ENCODE measurements at regions not wholly inside any gene's neighbourhood (a gene's known extent, or its start where the extent isn't known, plus 50 kb on each side); places are given as distances from the start of the nearest gene placed in this dataset.

DNA sequence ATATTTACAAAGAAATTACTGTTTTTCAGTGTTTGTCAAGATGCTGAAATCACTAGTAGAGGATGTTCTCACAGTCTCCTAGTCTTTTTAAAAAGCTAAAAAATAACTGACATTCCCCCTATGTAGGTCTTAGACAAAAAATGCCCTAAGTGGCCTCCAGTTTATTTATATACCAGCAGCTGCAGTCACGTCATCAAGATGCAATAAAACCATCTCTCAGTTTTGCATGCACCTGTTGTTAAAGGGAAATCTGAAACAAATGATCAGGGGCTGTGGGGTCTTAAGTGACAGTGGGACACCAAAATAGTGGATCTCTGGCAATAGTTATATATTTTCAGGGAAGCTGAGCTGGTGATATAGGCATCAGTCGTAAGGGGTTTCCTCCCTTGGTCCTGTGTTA is 146.5 kb upstream of the ARPP21 start:
- TF ChIP-seq ESRRA (CRISPR knock-in tag; IDR thresholded peaks at IDR 0.05; ENCODE audit: borderline replicate concordance) (no peak), TEAD4 (CRISPR knock-in tag; IDR thresholded peaks at IDR 0.05) (no peak), ZNF263 (CRISPR knock-in tag; IDR thresholded peaks at IDR 0.05; ENCODE audit: low read depth) (no peak), SP1 (CRISPR knock-in tag; conservative IDR thresholded peaks at IDR 0.05) (no peak), FOXP1 (CRISPR knock-in tag; IDR thresholded peaks at IDR 0.05; ENCODE audit: borderline replicate concordance) (no peak), TCF7 (CRISPR knock-in tag; IDR thresholded peaks at IDR 0.05; ENCODE audit: low read depth) (no peak), ZNF121 (CRISPR knock-in tag; IDR thresholded peaks at IDR 0.05) (no peak)
- TF ChIP-seq, protein P1, sequence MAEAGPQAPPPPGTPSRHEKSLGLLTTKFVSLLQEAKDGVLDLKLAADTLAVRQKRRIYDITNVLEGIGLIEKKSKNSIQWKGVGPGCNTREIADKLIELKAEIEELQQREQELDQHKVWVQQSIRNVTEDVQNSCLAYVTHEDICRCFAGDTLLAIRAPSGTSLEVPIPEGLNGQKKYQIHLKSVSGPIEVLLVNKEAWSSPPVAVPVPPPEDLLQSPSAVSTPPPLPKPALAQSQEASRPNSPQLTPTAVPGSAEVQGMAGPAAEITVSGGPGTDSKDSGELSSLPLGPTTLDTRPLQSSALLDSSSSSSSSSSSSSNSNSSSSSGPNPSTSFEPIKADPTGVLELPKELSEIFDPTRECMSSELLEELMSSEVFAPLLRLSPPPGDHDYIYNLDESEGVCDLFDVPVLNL (CRISPR knock-in tag; IDR thresholded peaks at IDR 0.05; ENCODE audit: borderline replicate concordance, low read depth) = no peak
- TF ChIP-seq, protein P2, sequence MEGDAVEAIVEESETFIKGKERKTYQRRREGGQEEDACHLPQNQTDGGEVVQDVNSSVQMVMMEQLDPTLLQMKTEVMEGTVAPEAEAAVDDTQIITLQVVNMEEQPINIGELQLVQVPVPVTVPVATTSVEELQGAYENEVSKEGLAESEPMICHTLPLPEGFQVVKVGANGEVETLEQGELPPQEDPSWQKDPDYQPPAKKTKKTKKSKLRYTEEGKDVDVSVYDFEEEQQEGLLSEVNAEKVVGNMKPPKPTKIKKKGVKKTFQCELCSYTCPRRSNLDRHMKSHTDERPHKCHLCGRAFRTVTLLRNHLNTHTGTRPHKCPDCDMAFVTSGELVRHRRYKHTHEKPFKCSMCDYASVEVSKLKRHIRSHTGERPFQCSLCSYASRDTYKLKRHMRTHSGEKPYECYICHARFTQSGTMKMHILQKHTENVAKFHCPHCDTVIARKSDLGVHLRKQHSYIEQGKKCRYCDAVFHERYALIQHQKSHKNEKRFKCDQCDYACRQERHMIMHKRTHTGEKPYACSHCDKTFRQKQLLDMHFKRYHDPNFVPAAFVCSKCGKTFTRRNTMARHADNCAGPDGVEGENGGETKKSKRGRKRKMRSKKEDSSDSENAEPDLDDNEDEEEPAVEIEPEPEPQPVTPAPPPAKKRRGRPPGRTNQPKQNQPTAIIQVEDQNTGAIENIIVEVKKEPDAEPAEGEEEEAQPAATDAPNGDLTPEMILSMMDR (IDR thresholded peaks at IDR 0.05) = no peak
- TF ChIP-seq, protein P3, sequence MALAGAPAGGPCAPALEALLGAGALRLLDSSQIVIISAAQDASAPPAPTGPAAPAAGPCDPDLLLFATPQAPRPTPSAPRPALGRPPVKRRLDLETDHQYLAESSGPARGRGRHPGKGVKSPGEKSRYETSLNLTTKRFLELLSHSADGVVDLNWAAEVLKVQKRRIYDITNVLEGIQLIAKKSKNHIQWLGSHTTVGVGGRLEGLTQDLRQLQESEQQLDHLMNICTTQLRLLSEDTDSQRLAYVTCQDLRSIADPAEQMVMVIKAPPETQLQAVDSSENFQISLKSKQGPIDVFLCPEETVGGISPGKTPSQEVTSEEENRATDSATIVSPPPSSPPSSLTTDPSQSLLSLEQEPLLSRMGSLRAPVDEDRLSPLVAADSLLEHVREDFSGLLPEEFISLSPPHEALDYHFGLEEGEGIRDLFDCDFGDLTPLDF (CRISPR knock-in tag; IDR thresholded peaks at IDR 0.05) = no peak
- TF ChIP-seq, protein P4, sequence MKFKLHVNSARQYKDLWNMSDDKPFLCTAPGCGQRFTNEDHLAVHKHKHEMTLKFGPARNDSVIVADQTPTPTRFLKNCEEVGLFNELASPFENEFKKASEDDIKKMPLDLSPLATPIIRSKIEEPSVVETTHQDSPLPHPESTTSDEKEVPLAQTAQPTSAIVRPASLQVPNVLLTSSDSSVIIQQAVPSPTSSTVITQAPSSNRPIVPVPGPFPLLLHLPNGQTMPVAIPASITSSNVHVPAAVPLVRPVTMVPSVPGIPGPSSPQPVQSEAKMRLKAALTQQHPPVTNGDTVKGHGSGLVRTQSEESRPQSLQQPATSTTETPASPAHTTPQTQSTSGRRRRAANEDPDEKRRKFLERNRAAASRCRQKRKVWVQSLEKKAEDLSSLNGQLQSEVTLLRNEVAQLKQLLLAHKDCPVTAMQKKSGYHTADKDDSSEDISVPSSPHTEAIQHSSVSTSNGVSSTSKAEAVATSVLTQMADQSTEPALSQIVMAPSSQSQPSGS (CRISPR knock-in tag; IDR thresholded peaks at IDR 0.05; ENCODE audit: borderline replicate concordance, low read depth) = no peak
- TF ChIP-seq, protein P5, sequence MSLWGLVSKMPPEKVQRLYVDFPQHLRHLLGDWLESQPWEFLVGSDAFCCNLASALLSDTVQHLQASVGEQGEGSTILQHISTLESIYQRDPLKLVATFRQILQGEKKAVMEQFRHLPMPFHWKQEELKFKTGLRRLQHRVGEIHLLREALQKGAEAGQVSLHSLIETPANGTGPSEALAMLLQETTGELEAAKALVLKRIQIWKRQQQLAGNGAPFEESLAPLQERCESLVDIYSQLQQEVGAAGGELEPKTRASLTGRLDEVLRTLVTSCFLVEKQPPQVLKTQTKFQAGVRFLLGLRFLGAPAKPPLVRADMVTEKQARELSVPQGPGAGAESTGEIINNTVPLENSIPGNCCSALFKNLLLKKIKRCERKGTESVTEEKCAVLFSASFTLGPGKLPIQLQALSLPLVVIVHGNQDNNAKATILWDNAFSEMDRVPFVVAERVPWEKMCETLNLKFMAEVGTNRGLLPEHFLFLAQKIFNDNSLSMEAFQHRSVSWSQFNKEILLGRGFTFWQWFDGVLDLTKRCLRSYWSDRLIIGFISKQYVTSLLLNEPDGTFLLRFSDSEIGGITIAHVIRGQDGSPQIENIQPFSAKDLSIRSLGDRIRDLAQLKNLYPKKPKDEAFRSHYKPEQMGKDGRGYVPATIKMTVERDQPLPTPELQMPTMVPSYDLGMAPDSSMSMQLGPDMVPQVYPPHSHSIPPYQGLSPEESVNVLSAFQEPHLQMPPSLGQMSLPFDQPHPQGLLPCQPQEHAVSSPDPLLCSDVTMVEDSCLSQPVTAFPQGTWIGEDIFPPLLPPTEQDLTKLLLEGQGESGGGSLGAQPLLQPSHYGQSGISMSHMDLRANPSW (CRISPR knock-in tag; conservative IDR thresholded peaks at IDR 0.05; ENCODE audit: low read depth) = no peak
- TF ChIP-seq, protein P6, sequence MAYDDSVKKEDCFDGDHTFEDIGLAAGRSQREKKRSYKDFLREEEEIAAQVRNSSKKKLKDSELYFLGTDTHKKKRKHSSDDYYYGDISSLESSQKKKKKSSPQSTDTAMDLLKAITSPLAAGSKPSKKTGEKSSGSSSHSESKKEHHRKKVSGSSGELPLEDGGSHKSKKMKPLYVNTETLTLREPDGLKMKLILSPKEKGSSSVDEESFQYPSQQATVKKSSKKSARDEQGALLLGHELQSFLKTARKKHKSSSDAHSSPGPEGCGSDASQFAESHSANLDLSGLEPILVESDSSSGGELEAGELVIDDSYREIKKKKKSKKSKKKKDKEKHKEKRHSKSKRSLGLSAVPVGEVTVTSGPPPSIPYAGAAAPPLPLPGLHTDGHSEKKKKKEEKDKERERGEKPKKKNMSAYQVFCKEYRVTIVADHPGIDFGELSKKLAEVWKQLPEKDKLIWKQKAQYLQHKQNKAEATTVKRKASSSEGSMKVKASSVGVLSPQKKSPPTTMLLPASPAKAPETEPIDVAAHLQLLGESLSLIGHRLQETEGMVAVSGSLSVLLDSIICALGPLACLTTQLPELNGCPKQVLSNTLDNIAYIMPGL (CRISPR knock-in tag; IDR thresholded peaks at IDR 0.05) = no peak

Measured in WTC11 (cell line).